ENCODE measurements at regions not wholly inside any gene's neighbourhood (a gene's known extent, or its start where the extent isn't known, plus 50 kb on each side); places are given as distances from the start of the nearest gene placed in this dataset.

DNA sequence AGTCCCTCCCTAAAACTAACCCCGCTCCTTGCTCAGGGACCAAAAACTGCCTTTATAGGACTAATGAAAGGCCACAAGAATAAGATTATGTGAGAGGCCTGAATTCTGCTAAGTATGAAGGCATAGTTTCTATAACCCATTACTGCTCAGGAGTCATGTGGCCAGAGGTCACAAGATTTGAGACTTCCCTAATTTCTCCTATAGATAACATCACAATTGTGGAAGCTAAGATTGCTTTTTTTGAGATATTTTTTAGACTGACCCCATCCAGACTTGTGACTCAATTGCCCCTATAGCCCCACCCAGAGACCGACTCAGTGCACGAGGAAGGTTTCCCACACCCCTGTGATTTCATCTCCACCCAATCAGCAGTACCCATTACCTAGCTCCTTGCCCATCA is 504.1 kb upstream of the GOT2 start:
- no peak for DNase-seq
- no peaks in the 10 kb centered on the region for H3K9me3 ChIP-seq
- no peak overlapping the region for H3K4me3 ChIP-seq
- TF ChIP-seq POLR2A (IDR thresholded peaks at IDR 0.05) (no peak), CTCF (IDR thresholded peaks at IDR 0.05) (no peak)
- no peaks in the 10 kb centered on the region for H3K27me3 ChIP-seq
- intact Hi-C loops (cut with DNase I; ENCODE audit: low total_unique reads) = no loop called here
- H3K4me1 ChIP-seq = no peaks in the 10 kb centered on the region
- H3K27ac ChIP-seq = no peak overlapping the region
- H3K36me3 ChIP-seq = no peaks in the 10 kb centered on the region

- no peak for DNase-seq
- intact Hi-C loops (cut with DNase I; ENCODE audit: low total_unique reads) = no loop called here
- H3K9me3 ChIP-seq = no peaks in the 10 kb centered on the region
- H3K4me3 ChIP-seq = no peak overlapping the region
- no peaks in the 10 kb centered on the region for H3K36me3 ChIP-seq
- H3K27me3 ChIP-seq = no peaks in the 10 kb centered on the region
- no peak for TF ChIP-seq POLR2A (IDR thresholded peaks at IDR 0.05)
- TF ChIP-seq CTCF (IDR thresholded peaks at IDR 0.05) = no peak
- no peaks in the 10 kb centered on the region for H3K4me1 ChIP-seq
- no peak overlapping the region for H3K27ac ChIP-seq
Measured at GRCh38 chr16:59236804-59237458, 502.8 kb upstream of the GOT2 start.

DNA sequence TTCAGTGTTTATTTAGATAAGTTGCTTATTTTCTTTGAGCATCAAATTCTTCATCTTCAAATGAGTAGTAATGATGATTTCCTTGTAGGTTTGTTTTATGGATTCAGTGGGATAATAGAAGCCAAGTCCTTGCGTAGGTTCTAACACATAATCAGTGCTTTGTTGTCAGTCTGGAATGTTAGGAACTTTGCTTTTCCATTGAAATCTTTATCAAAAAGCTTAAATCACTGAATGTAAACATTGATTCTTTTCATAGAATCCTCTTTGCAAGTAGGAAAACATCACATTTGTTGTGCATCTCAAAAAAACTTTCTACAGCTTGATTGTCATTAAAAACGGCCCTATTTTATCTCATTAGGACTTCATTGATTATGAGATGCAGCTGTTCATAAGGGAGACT is 490.3 kb upstream of the GOT2 start:
- intact Hi-C loops (cut with DNase I; ENCODE audit: low total_unique reads) = no loop called here
- H3K27me3 ChIP-seq = no peaks in the 10 kb centered on the region
- no peak for DNase-seq

DNA sequence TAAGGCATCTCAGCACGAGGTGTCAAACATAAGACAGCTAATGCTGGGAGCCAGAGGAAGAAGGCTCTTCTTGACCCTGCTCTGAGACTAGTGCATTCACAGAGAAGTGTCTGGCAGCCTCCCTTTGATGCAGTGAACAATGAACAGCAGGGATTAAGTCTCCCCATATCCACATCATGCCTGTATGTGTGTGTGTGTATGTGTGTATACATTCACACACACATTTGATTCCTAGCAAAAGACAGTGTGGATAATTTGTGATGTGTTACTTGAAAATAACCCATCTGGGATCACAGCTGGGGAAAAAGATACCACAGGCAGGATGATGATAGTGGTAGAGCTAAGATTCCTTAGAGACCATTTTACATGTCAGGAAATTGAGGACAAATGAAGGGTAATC is 485.9 kb upstream of the GOT2 start:
- intact Hi-C loops (cut with DNase I; ENCODE audit: low total_unique reads) = no loop called here
- H3K27me3 ChIP-seq = no peaks in the 10 kb centered on the region
- H3K4me1 ChIP-seq = no peaks in the 10 kb centered on the region
- TF ChIP-seq CTCF (IDR thresholded peaks at IDR 0.05) = no peak
- TF ChIP-seq POLR2A (IDR thresholded peaks at IDR 0.05) = no peak
- no peaks in the 10 kb centered on the region for H3K9me3 ChIP-seq
- DNase-seq = no peak
- H3K4me3 ChIP-seq = no peak overlapping the region
- H3K36me3 ChIP-seq = no peaks in the 10 kb centered on the region
- no peak overlapping the region for H3K27ac ChIP-seq

More for the DNA sequence above, 490.3 kb upstream of the GOT2 start:
- no peak for TF ChIP-seq CTCF (IDR thresholded peaks at IDR 0.05)
- no peak for TF ChIP-seq POLR2A (IDR thresholded peaks at IDR 0.05)
- no peak overlapping the region for H3K4me3 ChIP-seq
- H3K9me3 ChIP-seq = no peaks in the 10 kb centered on the region
- no peaks in the 10 kb centered on the region for H3K4me1 ChIP-seq
- no peaks in the 10 kb centered on the region for H3K36me3 ChIP-seq
- H3K27ac ChIP-seq = no peak overlapping the region

DNA sequence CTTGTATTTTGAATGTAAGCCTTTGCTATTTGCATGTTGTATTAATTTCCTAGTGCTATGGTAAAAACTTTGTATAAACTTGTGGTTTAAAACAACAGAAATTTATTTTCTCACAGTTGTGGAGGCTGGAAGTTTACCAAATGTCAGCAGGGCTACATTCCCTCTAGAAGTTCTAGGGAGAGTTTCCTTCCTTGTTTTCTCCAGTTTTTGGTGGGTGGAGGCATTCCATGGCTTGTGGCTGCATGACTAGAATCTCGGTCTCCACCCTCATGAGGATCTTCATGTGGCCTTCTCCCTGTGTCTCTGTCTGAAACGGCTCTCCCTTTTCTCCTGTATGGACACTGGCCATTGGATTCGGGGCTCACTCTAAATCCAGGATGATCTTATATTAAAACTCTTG is 482.2 kb upstream of the GOT2 start:
- no peak overlapping the region for H3K4me3 ChIP-seq
- H3K9me3 ChIP-seq = no peaks in the 10 kb centered on the region
- H3K27ac ChIP-seq = no peak overlapping the region
- TF ChIP-seq POLR2A (IDR thresholded peaks at IDR 0.05) (no peak), CTCF (IDR thresholded peaks at IDR 0.05) (no peak)
- no peak for DNase-seq
- no peaks in the 10 kb centered on the region for H3K4me1 ChIP-seq
- no peaks in the 10 kb centered on the region for H3K36me3 ChIP-seq
- H3K27me3 ChIP-seq = no peaks in the 10 kb centered on the region
- intact Hi-C loops (cut with DNase I; ENCODE audit: low total_unique reads) = no loop called here

Measured in uterus (tissue), 3 donors.